ENCODE measurements at regions not wholly inside any gene's neighbourhood (a gene's known extent, or its start where the extent isn't known, plus 50 kb on each side); places are given as distances from the start of the nearest gene placed in this dataset.
"Not testable (repeated sequence)": the region's sequence is repeated elsewhere in the genome, so short reads cannot be mapped to it uniquely, and the experiment has no call there.

DNA sequence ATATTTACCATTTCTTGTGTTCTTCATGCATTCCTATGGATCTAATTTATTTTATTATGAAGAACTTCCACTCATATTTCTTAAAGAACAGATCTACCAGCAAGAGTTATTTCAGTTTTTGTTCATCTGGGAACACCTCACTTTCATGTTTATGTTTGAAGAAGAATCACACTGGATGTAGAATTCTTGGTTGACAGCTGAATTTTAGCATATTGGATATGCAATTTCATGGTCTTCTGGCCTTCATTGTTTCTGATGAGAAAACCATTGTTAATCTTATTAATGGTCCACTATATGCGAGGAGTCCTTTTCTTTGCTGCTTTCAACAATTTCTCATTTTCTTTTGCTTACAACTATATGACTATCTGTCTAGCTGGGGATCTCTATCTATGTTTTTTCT is 189.2 kb downstream of the UXS1 start:
- no peak for DNase-seq

DNA sequence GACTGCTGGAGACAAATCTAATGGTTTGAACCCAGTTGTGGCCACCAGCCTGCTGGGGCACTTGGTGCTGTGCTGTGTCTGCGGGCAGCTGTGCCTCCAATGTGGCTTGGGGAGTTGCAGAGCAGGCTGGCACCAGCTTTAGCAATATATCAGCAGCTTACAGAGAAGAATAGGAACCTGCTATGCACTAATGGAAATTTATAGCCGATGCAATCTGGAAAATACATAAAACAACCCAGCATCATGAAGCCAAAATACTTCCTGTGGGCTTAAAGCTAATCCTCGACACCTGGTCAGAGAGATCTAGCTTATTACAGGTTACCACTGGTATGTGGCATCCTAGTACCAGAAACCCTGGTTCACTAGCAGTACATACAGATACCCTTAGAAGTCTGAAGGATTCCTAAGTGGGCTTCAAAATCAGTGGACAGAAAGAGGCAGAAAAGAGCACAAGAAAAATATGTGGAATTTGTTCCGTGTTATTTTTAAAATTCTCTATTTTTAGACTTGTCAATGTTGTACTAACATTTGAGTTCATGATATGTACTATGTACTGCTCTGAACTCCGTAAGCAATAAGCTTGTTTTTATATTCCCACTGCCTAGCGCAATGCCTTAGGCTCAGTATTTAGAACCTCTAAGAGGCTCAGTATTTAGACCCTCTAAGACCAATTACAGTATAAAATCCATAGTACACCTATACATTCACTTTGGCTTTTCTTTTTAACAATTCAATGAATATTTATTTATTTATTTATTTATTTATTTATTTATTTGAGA is 194.7 kb downstream of the UXS1 start:
- DNase-seq, result no peak

GRCh38 chr2:105997711-105998110 is 196.4 kb downstream of the UXS1 start:
- no peak for DNase-seq

- DNase-seq, result no peak
These were observed 203.5 kb downstream of the UXS1 start for GRCh38 chr2:105990624-105991023.

DNA sequence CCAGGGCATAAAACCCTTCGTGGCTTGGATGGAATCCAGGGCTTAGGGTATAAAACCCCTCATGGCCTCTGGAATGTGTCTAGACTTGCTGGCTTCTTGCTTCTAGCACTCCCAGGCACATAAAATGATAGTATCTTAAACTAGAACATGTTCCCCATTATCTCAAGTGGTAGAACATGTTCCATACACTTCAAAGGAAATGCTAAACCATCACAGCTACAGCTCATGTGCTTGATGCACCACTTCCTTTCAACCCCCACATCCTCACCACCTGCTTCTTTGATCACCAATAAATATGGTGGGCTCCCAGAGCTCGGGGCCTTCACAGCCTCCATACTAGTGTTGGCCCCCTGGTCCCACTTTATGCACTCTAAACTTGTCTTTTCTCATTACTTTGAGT is 204.3 kb downstream of the UXS1 start:
- DNase-seq, result not testable (repeated sequence)

DNA sequence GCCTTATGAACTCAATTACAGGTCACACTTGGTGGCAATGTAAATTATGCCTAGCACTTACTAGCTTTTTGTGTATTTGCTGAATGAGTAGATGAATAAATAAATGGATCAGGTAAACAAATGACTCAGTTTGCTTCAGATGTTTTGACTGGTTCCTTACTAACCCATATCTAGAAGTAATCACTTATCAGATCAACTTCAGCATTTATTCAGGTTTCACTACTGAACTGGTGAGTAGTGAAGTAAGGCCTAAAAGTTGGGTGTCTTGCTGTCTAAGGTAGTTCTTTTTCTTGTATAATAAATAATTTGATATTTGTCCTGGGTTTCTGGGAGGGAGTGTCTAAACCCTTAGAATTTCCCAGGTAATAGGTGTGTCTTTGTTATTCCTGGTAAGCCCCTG is 205.0 kb downstream of the UXS1 start:
- DNase-seq, result no peak

GRCh38 chr2:105977807-105978206 is 216.3 kb downstream of the UXS1 start:
- DNase-seq, result no peak

DNA sequence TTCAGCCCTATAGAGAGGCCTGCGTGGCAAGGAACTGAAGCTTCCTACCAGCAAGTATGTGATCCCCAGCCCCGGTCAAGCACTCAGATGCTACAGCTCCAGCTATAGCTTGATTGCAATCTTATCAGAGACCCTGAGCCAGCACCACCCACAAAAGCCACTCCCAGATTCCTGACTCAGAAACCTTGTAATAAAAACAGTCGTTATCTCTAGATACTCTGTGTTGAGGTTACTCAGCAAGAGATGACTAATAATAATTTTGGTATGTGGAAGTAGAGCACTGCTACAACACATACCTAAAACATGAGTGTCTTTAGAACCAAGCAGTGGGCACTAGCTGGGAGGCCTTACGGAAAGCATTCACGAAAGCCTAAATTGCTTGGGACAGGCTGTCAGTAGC is 216.9 kb downstream of the UXS1 start:
- DNase-seq, result peak; percentile 10 to 26

DNA sequence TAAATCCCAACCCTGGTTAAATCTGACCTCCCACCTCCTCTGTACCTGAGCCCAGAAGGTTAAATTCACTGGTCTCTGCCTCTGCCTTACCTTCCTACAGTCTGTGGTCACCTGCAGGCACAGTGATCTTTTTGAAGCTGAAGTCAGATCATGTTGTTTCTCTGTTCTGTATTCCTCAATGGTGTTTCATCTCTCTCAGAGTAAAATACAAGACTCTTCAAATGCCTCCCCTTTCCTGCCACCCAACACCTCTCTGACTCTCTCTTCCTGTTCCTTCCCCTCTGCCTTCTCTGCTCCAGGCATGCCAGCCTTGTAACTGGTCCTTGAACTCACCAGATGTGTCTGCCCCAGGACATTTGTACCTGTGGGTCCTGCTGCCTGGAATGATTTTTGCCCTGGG is 219.3 kb downstream of the UXS1 start:
- no peak for DNase-seq

- DNase-seq, result no peak
These were observed 221.2 kb downstream of the UXS1 start for GRCh38 chr2:105972927-105973326.

- DNase-seq, result no peak
These were observed 221.9 kb downstream of the UXS1 start for GRCh38 chr2:105972246-105972645.

DNA sequence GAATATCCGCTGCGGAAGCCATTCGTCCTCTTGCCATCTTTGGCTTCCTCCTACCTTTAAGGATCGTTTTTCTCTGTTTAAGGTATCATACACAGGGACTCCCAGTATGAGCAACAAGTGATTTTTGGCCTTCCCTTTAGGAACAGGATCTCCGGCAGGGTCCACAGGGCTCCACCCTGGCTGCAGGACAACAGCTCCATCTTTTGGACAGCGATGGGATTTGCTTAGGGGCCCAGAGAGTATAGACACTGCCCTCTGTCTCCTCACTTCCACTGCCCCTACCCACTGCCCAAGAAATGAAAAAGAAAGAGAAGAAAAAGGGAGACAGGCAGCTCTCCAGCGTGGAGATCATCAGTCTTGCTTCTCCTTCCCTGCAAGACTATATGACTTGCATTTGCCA is 224.5 kb downstream of the UXS1 start:
- peak; percentile 24 to 37 for DNase-seq

DNA sequence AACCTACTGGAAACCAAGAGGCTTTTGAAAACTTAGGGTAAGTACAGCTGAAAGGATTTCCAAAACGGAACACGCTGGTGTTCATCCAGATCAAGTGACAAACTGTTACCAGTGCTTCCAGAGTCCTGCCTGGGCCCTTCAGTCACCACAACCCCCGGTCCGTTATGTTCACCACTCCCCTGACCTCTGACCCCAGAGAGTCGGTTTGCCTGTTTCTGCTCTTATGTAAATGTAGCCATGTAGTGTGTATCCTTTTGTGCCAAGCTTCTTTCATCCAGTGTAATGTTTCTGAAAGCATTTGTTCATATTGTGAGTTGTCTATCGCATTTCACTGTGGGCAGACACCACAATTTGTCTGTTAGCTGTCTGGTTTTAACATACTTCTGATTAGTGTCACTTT is 217.5 kb downstream of the NCK2 start:
- DNase-seq, result no peak

- no peak for DNase-seq
These were observed 217.0 kb downstream of the NCK2 start for GRCh38 chr2:105961599-105962146.

DNA sequence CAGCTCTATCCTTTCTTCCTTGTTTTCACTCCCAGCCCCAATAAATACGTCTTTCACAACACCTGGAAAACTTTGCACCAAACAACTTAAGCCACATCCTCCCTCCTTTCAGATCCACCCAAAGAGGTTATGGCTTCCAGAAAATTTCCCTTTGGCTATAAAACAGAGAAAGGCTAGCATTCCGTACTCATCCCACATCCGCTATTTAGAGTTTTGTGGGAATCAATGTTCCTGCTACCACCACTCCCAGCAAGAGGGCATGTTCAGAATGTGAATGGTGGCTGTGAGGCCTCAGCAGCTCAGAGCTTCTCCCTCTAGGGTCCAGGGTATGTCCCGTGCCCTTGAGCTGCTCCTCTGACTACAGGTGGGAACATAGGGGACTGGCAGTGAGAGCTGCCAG is 214.6 kb downstream of the NCK2 start:
- no peak for DNase-seq

GRCh38 chr2:105954891-105955290 is 210.2 kb downstream of the NCK2 start:
- no peak for DNase-seq

- DNase-seq, result no peak
These were observed 209.2 kb downstream of the NCK2 start for GRCh38 chr2:105953942-105954341.

- no peak for DNase-seq
These were observed 207.4 kb downstream of the NCK2 start for GRCh38 chr2:105952131-105952530.

GRCh38 chr2:105951384-105951694 is 206.6 kb downstream of the NCK2 start:
- no peak for DNase-seq

DNA sequence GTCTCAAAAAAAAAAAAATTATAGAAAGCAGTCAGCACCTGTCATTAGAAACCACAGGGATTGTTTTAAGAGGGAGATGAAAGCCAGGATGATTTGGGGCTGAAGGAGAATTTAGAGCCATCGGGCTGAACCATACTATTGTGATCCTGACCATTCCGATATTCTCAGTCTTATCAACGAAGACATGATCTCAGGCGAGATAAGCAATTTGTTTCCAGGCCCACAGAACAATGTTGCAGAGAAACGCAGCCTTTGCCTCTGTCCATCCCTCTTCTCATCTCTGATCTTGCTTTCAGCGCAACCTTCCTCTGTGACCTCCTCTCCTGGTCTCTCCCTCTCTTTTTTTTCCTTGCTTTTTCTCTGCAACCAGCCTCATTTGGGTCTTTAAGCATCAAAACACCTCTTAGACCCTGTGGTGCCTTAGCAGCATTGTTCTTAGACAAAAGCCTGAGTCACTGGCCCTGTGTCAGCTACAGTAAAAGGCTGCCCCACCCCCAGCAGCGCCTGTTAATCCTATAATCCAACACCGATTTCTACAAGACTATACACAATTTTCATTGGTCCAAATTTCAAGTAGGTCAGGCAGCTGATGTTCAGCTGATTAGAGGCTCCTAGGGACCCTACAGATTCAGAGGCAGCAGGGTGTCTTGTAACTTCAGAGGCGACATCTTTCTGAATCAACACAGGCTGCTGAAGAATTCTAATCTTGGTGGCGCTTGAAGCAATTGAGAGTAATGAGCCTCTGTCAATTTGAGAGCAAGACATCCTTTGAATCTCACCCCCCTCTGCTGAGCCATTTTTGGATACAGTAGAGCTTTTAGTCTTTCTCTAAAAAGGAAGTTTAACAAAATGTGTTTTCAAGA is 206.0 kb downstream of the NCK2 start:
- DNase-seq, result no peak

DNA sequence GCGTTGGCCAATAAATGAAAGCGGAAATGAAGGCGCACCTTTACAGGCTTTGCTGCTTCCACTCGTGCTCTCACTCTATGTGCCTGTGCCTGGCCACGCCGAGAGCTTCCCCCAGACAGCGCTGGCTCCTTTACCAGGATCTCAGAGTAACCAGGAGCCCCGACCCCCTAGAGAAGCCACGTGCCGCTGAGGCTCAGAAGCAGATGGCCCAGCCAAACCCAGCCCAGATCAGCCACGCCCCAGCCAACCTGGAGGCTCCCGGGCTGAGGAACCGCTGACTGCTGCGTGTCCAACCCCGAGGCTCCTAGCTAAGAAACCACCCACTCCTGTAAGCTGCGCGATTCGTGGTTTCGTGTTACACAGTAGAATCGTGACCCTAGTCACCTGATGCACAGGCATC is 199.3 kb downstream of the NCK2 start:
- no peak for DNase-seq
